Gastroesophageal sphincter (tissue), 3 donors: ENCODE measurements at regions not wholly inside any gene's neighbourhood (a gene's known extent, or its start where the extent isn't known, plus 50 kb on each side); places are given as distances from the start of the nearest gene placed in this dataset.

Experiments
- POLR2A ChIP-seq, 2 donors: fragments of 450-650 bp; IDR thresholded peaks; one replicate each; pipeline ENCODE4 v1.6.1; 2017; ENCODE audit warnings: antibody characterized with exemption in 2 of 2, mild to moderate bottlenecking in 2 of 2, moderate library complexity in 1 of 2
- TF ChIP-seq, protein P1 (sequence below), 4 experiments: fragments of 200-600 bp in 2 of 4; fragments of 450-650 bp in 2 of 4; sonication (generic) in 1 of 4; IDR thresholded peaks; one replicate each; pipeline ENCODE4 v1.5.1; 2017 to 2019; ENCODE audit warnings: antibody characterized with exemption in 4 of 4, mild to moderate bottlenecking in 2 of 4, moderate library complexity in 2 of 4

DNA sequence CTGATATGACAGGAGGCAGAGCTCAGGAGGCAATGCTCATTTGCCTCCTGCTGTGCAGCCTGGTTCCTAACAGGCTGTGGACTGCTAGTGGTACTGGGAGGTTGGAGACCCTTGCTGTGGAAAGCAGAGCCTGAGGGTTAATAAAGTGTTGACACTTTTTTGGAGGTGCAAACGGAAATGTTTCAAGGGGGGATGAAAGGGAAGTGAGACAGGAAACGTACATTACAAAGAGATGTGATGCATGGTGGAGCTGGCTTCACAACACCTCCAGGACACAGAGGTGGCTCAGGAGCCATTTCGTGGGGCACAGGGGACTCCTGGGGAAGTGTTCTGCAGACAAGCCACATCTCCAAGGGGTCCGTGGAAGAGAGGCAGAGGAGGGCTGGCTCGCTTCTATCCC is 137.6 kb upstream of the SVIL start:
- TF ChIP-seq POLR2A (IDR thresholded peaks at IDR 0.05), result no peak
- TF ChIP-seq, protein P1, sequence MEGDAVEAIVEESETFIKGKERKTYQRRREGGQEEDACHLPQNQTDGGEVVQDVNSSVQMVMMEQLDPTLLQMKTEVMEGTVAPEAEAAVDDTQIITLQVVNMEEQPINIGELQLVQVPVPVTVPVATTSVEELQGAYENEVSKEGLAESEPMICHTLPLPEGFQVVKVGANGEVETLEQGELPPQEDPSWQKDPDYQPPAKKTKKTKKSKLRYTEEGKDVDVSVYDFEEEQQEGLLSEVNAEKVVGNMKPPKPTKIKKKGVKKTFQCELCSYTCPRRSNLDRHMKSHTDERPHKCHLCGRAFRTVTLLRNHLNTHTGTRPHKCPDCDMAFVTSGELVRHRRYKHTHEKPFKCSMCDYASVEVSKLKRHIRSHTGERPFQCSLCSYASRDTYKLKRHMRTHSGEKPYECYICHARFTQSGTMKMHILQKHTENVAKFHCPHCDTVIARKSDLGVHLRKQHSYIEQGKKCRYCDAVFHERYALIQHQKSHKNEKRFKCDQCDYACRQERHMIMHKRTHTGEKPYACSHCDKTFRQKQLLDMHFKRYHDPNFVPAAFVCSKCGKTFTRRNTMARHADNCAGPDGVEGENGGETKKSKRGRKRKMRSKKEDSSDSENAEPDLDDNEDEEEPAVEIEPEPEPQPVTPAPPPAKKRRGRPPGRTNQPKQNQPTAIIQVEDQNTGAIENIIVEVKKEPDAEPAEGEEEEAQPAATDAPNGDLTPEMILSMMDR (IDR thresholded peaks at IDR 0.05), result no peak
